GM21367 (cell line): ENCODE measurements at regions not wholly inside any gene's neighbourhood (a gene's known extent, or its start where the extent isn't known, plus 50 kb on each side); places are given as distances from the start of the nearest gene placed in this dataset.
"Not testable (repeated sequence)": the region's sequence is repeated elsewhere in the genome, so short reads cannot be mapped to it uniquely, and the experiment has no call there.

Source experiments
- ATAC-seq: cut with Tn5 transposase; IDR thresholded peaks from one replicate; pipeline ENCODE4 v1.9.1; 2021; ENCODE audit not compliant: unreplicated experiment

- no peak for ATAC-seq
Observed at GRCh38 chr2:58727981-58728656, 487.0 kb upstream of the FANCL start.

GRCh38 chr2:58721912-58722591 lies 480.9 kb upstream of the FANCL start:
- ATAC-seq, result no peak

DNA sequence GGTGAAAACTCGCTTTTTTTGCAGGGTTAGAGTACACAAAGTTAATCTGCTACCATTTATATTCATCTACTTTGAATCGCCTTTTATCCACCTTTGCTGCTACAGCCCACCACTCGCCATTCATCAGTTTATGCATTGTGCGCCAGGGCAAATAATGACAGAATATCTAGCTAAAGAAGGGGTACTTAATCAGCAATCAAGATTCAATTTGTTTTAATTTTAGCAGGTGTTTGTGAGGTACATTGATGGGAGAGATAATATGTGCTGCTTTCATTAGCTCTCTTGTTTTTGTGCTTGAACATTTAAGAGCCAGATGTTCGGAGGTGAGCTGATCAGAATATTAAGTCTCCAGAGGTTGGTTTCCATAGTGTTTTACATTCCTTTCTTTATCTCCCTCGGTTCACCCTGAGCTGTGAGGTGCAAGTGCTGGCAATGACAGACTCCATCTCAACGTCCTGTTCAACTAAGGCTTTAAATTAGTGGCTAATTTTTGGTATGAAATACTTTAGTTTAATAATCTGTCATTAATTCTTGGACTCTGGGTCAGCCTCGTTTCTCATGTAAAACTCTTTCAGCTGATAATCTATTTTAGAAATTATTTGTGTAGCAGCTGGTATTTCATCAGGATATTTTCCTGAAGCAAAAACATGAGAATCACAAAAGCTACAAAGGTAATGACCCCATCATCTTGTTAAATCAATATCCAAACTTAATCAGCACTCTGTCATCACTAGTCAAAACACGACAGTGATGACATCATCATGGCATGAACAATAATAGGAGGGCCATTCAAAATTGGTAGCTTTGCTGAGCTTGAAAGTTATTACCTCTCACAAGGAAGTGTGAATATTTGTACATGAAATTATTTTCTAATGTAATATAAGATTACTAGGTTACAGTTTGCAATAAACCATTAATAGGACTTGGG lies 479.9 kb upstream of the FANCL start:
- ATAC-seq, result no peak

DNA sequence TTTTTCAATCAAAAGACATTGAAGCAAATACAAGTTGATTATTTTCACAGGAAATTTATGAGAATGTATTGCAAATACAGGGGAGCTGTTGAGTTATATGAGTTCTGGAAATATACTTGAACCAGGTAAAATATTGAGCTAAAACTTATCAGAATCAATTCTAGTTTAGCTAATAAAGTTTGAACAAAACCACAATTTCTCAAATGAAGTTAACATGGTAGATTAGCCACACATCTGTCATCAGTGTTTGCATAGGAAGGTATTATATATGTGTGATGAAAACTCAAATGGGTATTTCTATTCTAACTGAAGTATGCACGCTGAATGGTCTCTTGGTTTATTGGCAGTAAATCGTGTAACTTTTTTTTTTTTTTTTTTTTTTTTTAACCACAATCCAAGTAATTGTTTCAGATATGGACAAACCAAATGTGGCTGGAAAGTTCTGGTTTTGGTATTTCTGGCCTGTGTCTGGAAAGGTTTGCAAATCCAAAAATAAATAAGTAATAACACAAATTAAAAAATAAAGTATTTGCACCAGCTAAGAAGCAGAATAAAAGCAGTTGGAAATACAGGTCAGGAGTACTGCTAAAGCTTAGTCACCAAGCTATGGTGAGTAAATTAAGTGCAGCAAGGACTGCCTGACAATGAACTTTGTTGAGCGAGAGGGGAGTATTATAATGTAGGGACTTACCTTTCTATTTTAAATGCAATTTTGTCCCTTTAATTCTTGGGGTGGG lies 479.1 kb upstream of the FANCL start:
- ATAC-seq, result no peak

DNA sequence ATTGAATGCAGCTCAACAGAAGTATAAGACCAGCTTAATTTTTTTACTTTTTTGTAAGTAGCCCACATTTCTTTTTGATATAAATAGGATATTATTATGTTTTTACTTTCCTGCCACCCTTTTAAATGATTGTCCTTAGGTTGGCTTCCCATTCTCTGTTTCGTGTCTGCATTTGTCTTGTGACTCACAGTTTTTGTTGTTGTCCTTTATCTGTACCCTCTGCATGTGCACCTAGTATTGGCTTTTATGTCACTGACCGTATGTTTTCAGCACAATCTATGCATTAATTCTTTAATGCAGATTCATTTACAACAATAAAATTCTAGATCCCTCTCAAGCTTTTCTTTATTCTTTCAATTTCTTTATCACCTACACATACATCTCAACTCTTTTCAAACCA lies 474.2 kb upstream of the FANCL start:
- ATAC-seq, result no peak

GRCh38 chr2:58714238-58714637 lies 473.1 kb upstream of the FANCL start:
- no peak for ATAC-seq

DNA sequence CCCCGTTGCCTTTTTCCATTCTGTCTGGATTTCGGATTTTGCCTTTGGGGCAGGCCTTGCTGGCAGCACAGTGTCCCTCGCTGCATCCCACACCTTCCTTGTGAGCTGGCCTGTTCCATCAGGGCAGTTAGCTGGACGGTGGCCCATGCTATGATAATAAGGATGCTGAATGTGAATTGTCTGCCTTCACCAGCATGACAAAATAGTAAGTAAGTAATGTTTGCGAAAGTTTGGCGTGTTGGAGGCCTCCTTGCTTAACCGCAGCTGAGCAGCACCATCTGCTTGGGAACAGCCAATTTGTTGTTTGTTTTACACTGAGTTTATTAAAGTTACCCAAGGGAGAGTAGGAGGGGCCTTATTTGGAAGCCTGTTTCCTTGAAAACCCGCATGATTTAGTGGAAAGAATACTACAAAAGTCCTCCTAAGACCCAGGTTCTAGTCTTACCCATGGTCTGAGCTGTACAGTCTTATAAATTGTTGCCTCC lies 469.7 kb upstream of the FANCL start:
- no peak for ATAC-seq

DNA sequence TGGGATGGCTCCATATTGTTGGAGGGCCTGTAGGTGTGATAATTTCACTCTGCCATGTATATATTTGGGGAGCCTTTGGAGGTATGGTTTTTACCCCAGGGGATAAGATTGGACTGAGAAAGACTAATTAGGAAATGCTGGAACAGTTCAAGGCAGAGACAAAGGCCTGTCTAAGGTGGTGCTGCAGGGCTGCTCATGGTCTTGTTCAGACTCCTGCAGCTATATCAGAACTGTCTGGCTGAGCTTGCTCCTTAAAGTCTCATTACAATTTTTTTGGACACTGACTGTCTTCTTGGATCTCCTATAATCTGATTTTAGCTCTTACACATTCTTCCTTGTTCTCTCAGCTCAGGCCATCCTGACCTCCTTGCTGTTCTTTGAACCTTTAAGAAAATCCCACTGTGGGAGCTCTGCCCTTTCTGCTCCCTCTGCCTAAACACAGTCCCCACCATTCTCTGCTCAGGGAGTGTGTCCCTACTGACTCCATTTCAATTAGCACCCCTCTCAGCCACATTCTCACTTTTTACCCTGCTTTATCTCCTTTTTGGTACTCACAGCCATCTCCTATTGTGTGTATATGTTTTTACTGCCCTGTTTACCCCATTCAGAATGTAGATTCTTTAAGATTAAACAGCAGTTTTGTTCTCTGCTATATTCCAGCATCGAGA lies 468.7 kb upstream of the FANCL start:
- ATAC-seq, result no peak

GRCh38 chr2:58709274-58709673 lies 468.1 kb upstream of the FANCL start:
- no peak for ATAC-seq

- ATAC-seq, result no peak
Observed at GRCh38 chr2:58708565-58708964, 467.4 kb upstream of the FANCL start.

- ATAC-seq, result no peak
Observed at GRCh38 chr2:58702302-58702885, 461.3 kb upstream of the FANCL start.

- ATAC-seq, result peak; percentile 68
Observed at GRCh38 chr2:58701688-58702301, 460.7 kb upstream of the FANCL start.

DNA sequence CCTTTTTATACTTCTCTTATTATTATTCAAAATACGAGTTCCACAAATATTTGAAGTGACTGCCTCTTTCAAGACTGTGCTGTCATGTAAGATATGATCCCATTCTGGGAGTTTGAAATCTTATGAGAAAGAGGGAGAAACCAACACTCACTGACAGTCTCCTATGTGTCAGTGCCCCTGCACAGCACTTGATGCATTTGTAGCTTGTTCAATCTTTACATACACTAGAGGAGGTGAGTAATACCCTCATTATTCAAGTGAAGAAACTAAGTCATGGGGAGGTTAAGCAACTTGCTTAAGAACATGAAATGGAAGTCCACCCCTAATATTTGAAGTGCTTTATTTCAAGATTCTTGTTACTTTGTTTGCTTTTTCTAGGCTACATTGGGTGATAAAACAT lies 459.5 kb upstream of the FANCL start:
- no peak for ATAC-seq

GRCh38 chr2:58699411-58699810 lies 458.3 kb upstream of the FANCL start:
- ATAC-seq, result no peak

- no peak for ATAC-seq
Observed at GRCh38 chr2:58698620-58699019, 457.5 kb upstream of the FANCL start.

GRCh38 chr2:58694114-58694513 lies 453.0 kb upstream of the FANCL start:
- ATAC-seq, result not testable (repeated sequence)

DNA sequence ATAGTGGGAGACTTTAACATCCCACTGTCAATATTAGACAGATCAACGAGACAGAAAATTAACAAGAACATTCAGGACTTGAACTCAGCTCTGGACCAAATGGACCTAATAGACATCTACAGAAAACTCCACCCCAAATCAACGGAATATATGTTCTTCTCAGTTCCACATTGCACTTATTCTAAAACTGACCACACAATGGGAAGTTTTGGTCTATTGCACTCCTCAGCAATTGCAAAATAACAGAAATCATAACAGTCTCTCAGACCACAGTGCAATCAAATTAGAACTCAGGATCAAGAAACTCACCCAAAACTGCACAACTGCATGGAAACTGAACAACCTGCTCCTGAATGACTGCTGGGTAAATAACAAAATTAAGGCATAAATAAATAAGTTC lies 449.9 kb upstream of the FANCL start:
- ATAC-seq, result not testable (repeated sequence)

DNA sequence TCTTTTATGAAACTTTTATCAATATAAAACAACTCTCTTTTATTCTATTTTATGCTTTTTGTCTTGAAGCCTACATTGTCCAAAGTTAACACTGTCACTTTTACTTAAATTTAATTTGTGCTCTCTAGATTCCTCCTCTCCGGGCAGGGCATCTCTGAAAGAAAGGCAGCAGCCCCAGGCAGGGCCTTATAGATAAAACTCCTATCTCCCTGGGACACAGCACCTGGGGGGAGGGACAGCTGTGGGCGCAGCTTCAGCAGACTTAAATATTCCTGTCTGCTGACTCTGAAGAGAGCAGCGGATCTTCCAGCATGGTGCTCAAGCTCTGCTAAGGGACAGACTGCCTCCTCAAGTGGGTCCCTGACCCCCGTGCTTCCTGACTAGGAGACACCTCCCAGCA lies 447.7 kb upstream of the FANCL start:
- ATAC-seq, result no peak

DNA sequence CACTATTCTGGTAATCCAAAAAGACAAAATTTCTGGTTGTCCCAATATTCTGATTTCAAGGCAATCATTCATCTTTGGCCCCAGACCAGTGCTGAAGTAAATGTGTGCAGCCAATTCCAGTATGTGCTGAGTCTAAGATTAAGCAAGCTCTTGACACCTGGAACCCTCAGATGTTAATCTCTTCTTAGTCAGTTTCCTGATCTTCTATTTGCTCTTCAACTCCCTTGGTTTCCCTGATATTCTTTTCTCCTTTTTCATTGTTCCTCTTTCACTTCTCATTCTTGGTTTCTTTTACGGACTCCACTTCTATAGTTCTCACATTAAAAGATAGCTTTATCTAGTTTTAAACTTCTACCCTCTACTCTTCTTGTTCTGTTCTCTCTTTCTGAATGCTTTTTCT lies 445.7 kb upstream of the FANCL start:
- ATAC-seq, result no peak
